Fibroblast of lung (primary cell): ENCODE measurements at regions not wholly inside any gene's neighbourhood (a gene's known extent, or its start where the extent isn't known, plus 50 kb on each side); places are given as distances from the start of the nearest gene placed in this dataset.

Source experiments
- EZH2 ChIP-seq: IDR thresholded peaks from 2 replicates; pipeline ENCODE4 v1.5.1; 2012; ENCODE audit warnings: low read length, control low read depth, mild to moderate bottlenecking; ENCODE audit errors: missing control alignments
- TF ChIP-seq, protein P1 (sequence below), 2 donors: IDR thresholded peaks in 1 of 2; conservative IDR thresholded peaks in 1 of 2; 1 replicate in 1 of 2; 2 replicates in 1 of 2; pipeline ENCODE4 v1.5.1; 2011 to 2012; ENCODE audit warnings: low read length in 2 of 2, control low read depth in 1 of 2, inconsistent platforms in 1 of 2, low read depth in 1 of 2, mild to moderate bottlenecking in 1 of 2

DNA sequence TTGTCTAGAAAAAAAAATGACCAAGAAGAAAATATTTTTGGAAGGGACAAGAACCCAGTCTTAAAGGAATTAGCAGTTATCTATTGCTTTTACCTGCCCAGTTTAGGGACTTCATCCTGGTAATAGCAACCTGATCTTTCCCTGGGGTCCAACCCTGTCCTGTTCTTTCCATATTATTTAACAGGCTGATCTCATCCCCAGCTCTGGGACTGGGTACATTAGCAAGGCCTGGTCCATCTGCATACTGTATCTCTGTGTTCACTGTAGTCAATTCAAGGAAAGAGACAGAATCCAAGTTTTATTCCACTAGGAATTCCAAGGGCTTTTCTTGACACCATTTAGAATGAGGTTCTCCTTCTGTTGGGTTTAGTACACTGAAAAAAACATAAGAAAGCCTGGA lies 191.7 kb upstream of the GADL1 start:
- TF ChIP-seq, protein P1, sequence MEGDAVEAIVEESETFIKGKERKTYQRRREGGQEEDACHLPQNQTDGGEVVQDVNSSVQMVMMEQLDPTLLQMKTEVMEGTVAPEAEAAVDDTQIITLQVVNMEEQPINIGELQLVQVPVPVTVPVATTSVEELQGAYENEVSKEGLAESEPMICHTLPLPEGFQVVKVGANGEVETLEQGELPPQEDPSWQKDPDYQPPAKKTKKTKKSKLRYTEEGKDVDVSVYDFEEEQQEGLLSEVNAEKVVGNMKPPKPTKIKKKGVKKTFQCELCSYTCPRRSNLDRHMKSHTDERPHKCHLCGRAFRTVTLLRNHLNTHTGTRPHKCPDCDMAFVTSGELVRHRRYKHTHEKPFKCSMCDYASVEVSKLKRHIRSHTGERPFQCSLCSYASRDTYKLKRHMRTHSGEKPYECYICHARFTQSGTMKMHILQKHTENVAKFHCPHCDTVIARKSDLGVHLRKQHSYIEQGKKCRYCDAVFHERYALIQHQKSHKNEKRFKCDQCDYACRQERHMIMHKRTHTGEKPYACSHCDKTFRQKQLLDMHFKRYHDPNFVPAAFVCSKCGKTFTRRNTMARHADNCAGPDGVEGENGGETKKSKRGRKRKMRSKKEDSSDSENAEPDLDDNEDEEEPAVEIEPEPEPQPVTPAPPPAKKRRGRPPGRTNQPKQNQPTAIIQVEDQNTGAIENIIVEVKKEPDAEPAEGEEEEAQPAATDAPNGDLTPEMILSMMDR (conservative IDR thresholded peaks at IDR 0.05 in 1 of 2, IDR thresholded peaks at IDR 0.05 in 1 of 2; ENCODE audit: low read depth in 1 of 2, low read length in 2 of 2) = no peak
- TF ChIP-seq EZH2 = no peak
